Activated CD4-positive, alpha-beta T cell treated with anti-CD3 and anti-CD28 coated beads, Interleukin-2, amount 50 U/mL, for 1 hour (primary cell): ENCODE measurements at regions not wholly inside any gene's neighbourhood (a gene's known extent, or its start where the extent isn't known, plus 50 kb on each side); places are given as distances from the start of the nearest gene placed in this dataset.
"Not testable (repeated sequence)": the region's sequence is repeated elsewhere in the genome, so short reads cannot be mapped to it uniquely, and the experiment has no call there.

Source experiments
- DNase-seq: peaks from one replicate; pipeline ENCODE4 v3.0.0-alpha.2; 2020

GRCh38 chr10:3281941-3282673 lies 109.5 kb upstream of the PITRM1 start:
- no peak for DNase-seq

GRCh38 chr10:3278771-3279170 lies 106.2 kb upstream of the PITRM1 start:
- DNase-seq = no peak

- no peak for DNase-seq
Observed at GRCh38 chr10:3277566-3277965, 105.0 kb upstream of the PITRM1 start.

GRCh38 chr10:3274414-3274813 lies 101.8 kb upstream of the PITRM1 start:
- DNase-seq = no peak

GRCh38 chr10:3273966-3274365 lies 101.4 kb upstream of the PITRM1 start:
- no peak for DNase-seq

- no peak for DNase-seq
Observed at GRCh38 chr10:3272300-3272699, 99.7 kb upstream of the PITRM1 start.

GRCh38 chr10:3271354-3272115 lies 99.0 kb upstream of the PITRM1 start:
- DNase-seq = no peak

- no peak for DNase-seq
Observed at GRCh38 chr10:3270577-3271316, 98.2 kb upstream of the PITRM1 start.

GRCh38 chr10:3268025-3268424 lies 95.4 kb upstream of the PITRM1 start:
- DNase-seq = no peak

- DNase-seq = no peak
Observed at GRCh38 chr10:3265088-3265487, 92.5 kb upstream of the PITRM1 start.

- no peak for DNase-seq
Observed at GRCh38 chr10:3264161-3264761, 91.7 kb upstream of the PITRM1 start.

- no peak for DNase-seq
Observed at GRCh38 chr10:3263747-3264146, 91.2 kb upstream of the PITRM1 start.

- DNase-seq = no peak
Observed at GRCh38 chr10:3263082-3263481, 90.5 kb upstream of the PITRM1 start.

GRCh38 chr10:3261921-3262320 lies 89.3 kb upstream of the PITRM1 start:
- DNase-seq = no peak

GRCh38 chr10:3260066-3260834 lies 87.7 kb upstream of the PITRM1 start:
- DNase-seq = no peak

- no peak for DNase-seq
Observed at GRCh38 chr10:3259499-3259898, 86.9 kb upstream of the PITRM1 start.

GRCh38 chr10:3258394-3258793 lies 85.8 kb upstream of the PITRM1 start:
- no peak for DNase-seq

GRCh38 chr10:3255616-3256015 lies 83.0 kb upstream of the PITRM1 start:
- DNase-seq = no peak

GRCh38 chr10:3255075-3255474 lies 82.5 kb upstream of the PITRM1 start:
- no peak for DNase-seq

- not testable (repeated sequence) for DNase-seq
Observed at GRCh38 chr10:3253974-3254373, 81.4 kb upstream of the PITRM1 start.

GRCh38 chr10:3251172-3251571 lies 78.6 kb upstream of the PITRM1 start:
- DNase-seq = no peak

GRCh38 chr10:3249307-3249889 lies 76.8 kb upstream of the PITRM1 start:
- DNase-seq = no peak
